GM12891 (cell line): ENCODE measurements at regions not wholly inside any gene's neighbourhood (a gene's known extent, or its start where the extent isn't known, plus 50 kb on each side); places are given as distances from the start of the nearest gene placed in this dataset.

Experiments
- DNase-seq: peaks from one replicate; pipeline ENCODE4 v3.0.0; 2011; ENCODE audit warnings: low spot score; ENCODE audit not compliant: insufficient read length
- FAIRE-seq: peaks from 2 replicates; lab custom pipeline; 2011; peaks lifted over from hg19 to GRCh38; lab: Jason Lieb, UNC
- PAX5 ChIP-seq: IDR thresholded peaks from 2 replicates; pipeline ENCODE4 v1.6.1; 2011; ENCODE audit warnings: low read length, moderate library complexity, mild to moderate bottlenecking; ENCODE audit not compliant: insufficient read depth, severe bottlenecking
- POLR2A ChIP-seq: IDR thresholded peaks from 2 replicates; pipeline ENCODE4 v1.6.1; 2011; ENCODE audit warnings: low read depth, low read length, control low read depth
- POLR2AphosphoS5 ChIP-seq: IDR thresholded peaks from 2 replicates; pipeline ENCODE4 v1.6.1; 2011; ENCODE audit warnings: low read depth, low read length, control low read depth
- POU2F2 ChIP-seq: IDR thresholded peaks from 2 replicates; pipeline ENCODE4 v1.6.1; 2011; ENCODE audit warnings: low read depth, mild to moderate bottlenecking, control low read depth, low read length, moderate library complexity
- SPI1 ChIP-seq: IDR thresholded peaks from 2 replicates; pipeline ENCODE4 v1.6.1; 2011; ENCODE audit warnings: low read depth, low read length, control low read depth
- TAF1 ChIP-seq: IDR thresholded peaks from 2 replicates; pipeline ENCODE4 v1.6.1; 2011; ENCODE audit warnings: low read depth, low read length, control low read depth

DNA sequence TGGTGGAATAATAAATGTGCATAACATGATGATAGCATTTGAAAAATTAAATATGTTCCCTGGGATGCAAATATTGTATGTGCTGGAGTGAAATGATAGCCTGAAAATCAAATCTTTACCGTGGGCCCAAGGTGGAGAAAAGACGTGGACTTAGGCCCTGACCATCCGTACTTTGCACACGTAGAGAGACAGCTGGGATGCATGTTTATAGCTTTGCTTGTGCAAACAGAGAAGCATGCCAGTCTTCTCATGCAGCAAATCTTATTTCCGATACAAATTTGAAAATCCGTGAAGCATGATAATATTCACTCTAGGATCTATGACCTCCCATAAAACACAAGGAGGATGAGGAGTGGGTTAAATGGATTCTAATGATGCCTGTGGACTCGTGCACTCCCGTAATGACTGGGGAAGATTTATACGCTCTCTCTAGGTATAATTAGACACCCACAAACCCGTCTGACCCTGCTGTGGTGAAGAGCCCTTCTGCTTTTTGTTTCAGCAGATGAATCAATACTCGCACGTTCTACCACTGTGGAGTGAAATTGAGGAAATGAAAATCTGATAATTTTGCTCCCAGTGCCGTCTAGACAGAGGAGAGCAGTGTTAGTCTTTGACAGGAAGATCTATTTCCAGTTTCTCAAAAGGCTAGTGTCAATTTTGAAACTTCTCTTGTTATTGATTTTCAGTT is 810.3 kb upstream of the SALL3 start:
- TF ChIP-seq POLR2A: no peak
- TF ChIP-seq SPI1: peak; percentile 52; the same call in 1 of the 2 replicates
- TF ChIP-seq POLR2AphosphoS5: no peak
- DNase-seq: no peak
- FAIRE-seq: no peak

DNA sequence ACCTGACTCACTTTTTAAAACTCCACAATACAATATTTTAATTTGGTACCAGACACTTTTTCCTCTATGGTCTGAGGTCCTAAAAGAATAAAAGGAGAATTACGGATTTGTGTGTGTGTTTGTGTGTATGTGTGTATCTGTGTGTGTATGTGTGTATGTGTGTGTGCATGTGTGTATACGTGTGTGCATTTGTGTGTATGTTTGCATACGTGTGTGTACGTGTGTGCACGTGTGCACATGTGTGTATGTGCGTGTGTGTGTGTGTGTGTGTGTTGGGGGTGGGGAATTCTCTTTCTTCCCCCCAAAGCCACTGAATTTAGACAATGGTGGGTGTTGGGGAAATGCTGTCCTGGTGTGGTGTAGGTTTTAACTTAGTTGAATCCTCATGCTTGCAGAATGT is 807.7 kb upstream of the SALL3 start:
- DNase-seq (no peak), FAIRE-seq (no peak)
- TF ChIP-seq POLR2A (no peak), POLR2AphosphoS5 (no peak), POU2F2 (no peak), SPI1 (no peak), TAF1 (no peak), PAX5 (no peak)

DNA sequence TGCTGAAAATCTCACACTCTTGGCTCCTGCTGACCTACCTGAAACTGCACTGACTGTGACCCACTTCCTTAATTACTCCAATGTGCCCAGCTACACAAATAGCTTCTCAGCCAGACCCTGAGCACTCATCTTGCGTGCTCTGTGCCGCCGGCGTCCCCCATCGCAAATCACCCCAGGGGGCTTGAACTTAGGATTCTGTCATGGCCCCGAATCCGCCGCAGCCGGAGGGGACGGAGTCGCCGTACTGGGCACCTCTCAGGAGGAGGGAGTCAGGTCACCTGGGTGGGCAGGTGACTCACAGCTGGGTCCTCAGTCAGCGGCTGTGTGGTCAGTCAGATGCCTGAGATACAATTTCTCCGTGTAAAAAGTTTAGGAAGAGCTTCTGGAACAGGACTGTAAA is 804.9 kb upstream of the SALL3 start:
- no peak for TF ChIP-seq SPI1
- DNase-seq (no peak), FAIRE-seq (no peak)

DNA sequence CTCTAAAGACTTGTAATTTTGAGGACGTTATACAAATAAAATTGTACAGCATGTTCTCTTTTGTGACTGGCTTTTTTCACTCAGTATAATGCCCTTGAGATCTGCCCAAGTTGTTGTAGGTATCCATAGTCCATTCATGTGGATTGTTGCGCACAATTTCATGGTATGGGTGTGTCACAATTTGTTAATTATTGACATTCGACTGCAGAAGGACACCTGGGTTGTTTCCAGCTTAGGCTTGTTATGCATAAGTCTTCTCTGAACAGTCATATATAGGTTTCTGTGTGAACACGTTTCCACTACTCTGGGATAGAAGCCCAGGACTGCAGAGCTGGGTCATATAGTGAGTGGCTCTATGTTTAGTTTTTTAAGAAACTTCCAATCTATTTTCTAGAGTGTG is 800.8 kb upstream of the SALL3 start:
- DNase-seq: no peak
- FAIRE-seq: no peak
- no peak for TF ChIP-seq POU2F2
- no peak for TF ChIP-seq SPI1
- no peak for TF ChIP-seq PAX5
- TF ChIP-seq POLR2AphosphoS5: no peak
- TF ChIP-seq POLR2A: no peak
- TF ChIP-seq TAF1: no peak

DNA sequence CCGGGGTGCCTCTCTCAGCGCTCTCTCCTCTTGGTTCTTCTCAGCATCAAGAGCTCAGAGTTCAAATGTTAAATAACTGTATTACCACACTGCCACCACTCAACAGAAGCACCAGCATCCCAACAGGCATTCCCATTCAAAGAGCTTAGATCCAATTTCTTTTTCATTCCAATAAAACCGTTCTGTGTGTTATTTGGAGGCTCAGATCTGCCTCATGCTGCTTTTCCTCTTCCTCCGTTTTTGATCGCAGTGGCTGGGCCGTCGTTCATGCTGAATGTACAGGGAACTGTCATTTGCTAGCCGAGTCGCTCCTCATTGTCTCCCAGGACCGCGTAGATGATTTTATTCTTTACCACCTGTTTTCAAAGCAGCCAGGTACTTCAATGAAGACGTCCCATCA is 798.9 kb upstream of the SALL3 start:
- no peak for TF ChIP-seq POU2F2
- no peak for TF ChIP-seq POLR2A
- no peak for TF ChIP-seq TAF1
- no peak for TF ChIP-seq POLR2AphosphoS5
- TF ChIP-seq PAX5: no peak
- no peak for TF ChIP-seq SPI1
- FAIRE-seq (no peak), DNase-seq (no peak)

DNA sequence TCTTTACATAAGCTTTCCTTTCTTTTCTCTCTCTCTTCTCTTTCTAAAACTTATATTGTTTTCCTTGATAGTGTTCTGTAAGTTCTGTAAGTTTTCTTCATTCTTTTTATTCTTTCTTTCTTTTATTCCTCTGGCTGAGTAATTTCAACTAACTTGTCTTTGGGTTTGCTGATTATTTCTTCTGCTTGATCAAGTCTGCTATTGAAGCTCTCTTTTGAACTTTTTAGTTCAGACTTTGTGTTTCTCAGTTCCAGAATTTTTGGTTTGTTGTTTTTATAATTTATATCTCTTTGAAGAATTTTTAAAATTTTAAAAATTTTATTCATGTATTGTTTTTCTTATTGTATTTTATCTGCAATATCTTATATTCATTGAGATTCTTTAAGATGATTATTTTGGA is 795.8 kb upstream of the SALL3 start:
- DNase-seq (no peak), FAIRE-seq (no peak)
- no peak for TF ChIP-seq PAX5
- no peak for TF ChIP-seq POLR2A
- no peak for TF ChIP-seq TAF1
- TF ChIP-seq POU2F2: no peak
- TF ChIP-seq POLR2AphosphoS5: no peak
- TF ChIP-seq SPI1: no peak

DNA sequence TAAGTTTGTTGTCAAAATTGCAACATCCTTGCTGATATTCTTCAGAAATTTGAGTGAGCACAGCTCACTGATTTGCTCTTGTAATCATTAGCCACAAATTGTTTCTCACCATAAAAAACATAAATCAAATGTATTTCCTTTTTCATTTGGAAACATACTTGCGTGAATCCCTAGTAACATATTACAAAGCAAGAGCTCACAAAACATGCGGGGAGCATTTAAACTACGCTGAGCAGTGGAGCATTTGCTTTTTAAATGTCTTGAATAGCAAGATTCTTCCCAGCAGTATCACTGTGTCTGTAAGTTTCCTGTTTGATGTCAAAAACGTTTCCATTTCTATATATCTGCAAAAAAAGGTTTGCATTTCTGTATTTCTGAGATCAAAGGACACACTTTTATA is 788.3 kb upstream of the SALL3 start:
- TF ChIP-seq TAF1 (no peak), POLR2AphosphoS5 (no peak), POU2F2 (no peak), POLR2A (no peak), PAX5 (no peak), SPI1 (no peak)
- DNase-seq (no peak), FAIRE-seq (no peak)

DNA sequence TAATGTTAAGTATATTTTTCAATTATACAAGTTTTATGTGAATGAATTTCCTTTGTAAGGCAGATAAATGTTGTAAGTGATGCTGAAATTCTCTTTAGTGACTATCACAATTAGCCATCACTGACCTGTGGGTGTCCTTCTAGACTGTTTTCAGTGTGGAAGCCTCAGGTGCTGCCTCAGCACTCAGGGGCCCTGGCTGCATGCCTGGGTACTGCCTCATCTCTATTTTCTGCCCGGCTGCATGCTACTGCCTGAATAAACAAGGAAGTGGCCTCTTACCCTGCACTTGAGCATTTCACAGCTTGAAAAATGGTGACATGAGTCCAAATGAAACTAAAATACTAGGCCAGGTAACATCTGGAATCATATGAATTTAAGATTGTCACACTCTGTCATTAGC is 787.6 kb upstream of the SALL3 start:
- no peak for DNase-seq
- no peak for FAIRE-seq
- no peak for TF ChIP-seq TAF1
- TF ChIP-seq SPI1: no peak
- TF ChIP-seq POU2F2: no peak
- TF ChIP-seq POLR2A: no peak
- TF ChIP-seq PAX5: no peak
- TF ChIP-seq POLR2AphosphoS5: no peak

DNA sequence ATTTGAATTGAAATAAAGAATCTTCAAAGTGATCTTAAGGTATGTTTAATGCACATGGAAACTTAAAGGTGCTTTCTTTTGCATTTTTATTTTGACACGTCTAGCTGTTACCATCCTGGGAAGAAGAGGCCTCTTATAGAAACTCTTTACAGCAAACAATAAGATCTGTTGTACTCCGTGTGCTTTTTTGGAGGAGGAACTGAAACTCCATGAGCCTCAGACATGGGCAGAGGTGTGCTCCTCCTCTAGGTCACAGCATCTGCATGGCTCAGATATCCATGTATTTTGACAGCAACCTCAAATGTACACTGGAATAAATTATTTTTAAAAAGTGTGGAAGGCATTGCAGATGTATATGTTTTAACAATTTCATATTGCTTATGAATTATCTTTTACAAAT is 783.3 kb upstream of the SALL3 start:
- TF ChIP-seq SPI1: peak; percentile 26; the same call in 1 of the 2 replicates
- no peak for TF ChIP-seq PAX5
- FAIRE-seq (no peak), DNase-seq (no peak)

DNA sequence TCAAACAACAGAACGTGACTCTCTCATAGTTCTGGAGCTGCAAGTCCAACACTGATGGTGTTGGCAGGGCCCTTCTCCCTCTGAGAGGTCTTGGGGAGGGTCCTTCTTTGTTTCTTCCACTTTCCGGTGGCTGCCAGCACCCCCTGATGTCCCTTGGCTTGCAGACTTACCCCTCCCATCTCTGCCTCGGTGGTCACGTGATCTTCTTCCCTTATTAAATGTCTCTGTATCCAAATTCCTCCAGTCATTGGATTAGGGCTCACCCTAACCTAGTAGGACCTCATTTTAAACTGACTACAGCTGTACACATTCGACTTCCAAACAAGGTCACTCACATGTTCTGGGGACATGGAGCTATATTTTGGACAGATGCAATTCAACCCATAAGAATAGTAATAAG is 780.6 kb upstream of the SALL3 start:
- FAIRE-seq: no peak
- no peak for DNase-seq
- TF ChIP-seq TAF1 (no peak), POU2F2 (no peak), PAX5 (no peak), SPI1 (no peak)

DNA sequence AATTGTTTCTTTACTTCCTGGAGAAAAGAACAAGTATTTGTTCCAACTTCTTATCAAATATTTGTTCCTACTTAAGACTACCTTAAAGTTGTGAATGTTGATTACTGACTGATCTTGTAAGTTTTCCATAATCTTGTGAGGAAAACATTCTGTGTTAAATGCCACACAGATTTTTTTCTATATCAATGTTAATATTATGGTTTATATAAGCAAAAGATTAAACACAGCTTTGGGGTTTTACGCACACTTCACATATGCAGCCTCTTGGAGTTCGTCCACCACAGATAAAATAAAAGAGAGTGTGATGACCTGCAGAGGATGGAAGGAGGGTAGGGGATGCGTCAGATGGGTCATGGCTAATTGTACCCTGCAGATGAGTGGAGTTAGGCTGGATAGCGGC is 780.0 kb upstream of the SALL3 start:
- FAIRE-seq: no peak
- TF ChIP-seq PAX5 (no peak), TAF1 (no peak), SPI1 (no peak), POLR2A (no peak), POU2F2 (no peak), POLR2AphosphoS5 (no peak)

More for the DNA sequence above, 780.0 kb upstream of the SALL3 start:
- DNase-seq: no peak
